Urinary bladder (tissue), 3 donors: ENCODE measurements at regions not wholly inside any gene's neighbourhood (a gene's known extent, or its start where the extent isn't known, plus 50 kb on each side); places are given as distances from the start of the nearest gene placed in this dataset.

Source experiments
- DNase-seq: peaks from one replicate; pipeline ENCODE4 v3.0.0-alpha.2; 2015; ENCODE audit errors: extremely low spot score
- H3K27ac ChIP-seq: one replicate; pipeline ENCODE4 v1.5.1; 2013; ENCODE audit warnings: low read depth, mild to moderate bottlenecking, moderate library complexity
- H3K36me3 ChIP-seq: one replicate; pipeline ENCODE4 v1.6.1; 2013; ENCODE audit warnings: mild to moderate bottlenecking, moderate library complexity; ENCODE audit not compliant: insufficient read depth
- H3K4me1 ChIP-seq: one replicate; pipeline ENCODE4 v1.6.1; 2013; ENCODE audit warnings: mild to moderate bottlenecking, moderate library complexity; ENCODE audit not compliant: insufficient read depth
- H3K4me3 ChIP-seq: one replicate; pipeline ENCODE4 v1.5.1; 2013; ENCODE audit warnings: low read depth, low read length
- WGBS: extraction: QIAGEN DNeasy Blood & Tissue Kit; methylation state at CpG from one replicate; pipeline ENCODE4 v1.1.7; 2013; 5-methylcytosine and 5-hydroxymethylcytosine counted together
- donor health status: healthy with polysubstance abuse.
- donor health status: healthy.

DNA sequence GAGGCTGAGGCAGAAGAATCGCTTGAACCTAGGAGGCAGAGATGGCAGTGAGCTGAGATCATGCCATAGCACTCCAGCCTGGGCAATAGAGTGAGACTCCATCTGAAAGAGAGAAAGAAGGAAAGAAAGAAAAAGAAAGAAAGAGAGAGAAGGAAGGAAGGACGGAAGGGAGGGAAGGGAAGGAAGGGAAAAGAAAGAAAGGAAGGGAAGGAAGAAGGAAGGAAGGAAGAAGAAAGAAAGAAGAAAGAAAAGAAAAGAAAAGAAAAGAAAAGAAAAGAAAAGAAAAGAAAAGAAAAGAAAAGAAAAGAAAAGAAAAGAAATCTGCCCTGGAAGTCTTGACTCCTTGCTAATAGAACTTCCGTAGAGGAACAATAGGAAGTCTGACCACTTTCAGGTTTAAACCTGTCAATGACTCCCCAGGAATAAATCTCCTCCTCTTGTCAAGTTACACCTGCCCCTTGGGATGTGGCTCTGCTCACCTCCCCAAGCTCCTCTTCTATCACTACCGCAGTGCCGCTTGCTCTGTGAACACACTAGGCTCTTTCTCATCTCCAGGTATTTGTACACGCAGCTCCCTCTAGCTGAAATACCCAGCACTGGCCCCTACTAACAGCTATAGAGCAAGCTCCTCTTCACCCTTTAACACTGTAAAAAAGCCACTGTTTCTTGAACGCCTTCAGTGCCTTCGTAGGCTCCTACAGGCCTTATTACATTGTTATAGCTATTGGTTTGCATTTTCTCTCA is 773.1 kb upstream of the TBX3 start:
- DNase-seq, result no peak
- 87% methylated on average over 8 of the region's 8 CpGs for WGBS
- H3K27ac ChIP-seq, result no peak overlapping the region

DNA sequence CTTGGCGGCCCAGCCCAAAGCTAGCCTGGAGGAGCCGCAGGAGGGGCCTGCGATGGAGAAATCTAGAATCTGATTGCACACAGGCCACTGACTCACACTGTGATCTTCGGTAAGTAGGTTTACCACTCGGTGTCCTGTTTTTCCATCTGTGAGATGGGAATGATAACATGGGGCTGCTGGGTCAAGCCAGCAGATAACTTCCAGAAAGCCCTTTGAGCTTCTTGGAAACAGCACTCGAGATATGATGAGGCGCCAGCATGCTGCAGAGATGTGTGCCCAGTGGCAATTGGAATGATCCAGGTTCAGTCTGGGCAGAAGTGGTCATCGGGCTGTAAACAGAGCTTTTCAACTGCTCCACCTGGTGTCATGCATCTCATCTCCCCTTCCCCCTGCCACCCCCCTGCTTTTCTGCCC is 771.3 kb upstream of the TBX3 start:
- DNase-seq, result no peak
- 61% methylated on average over 8 of the region's 8 CpGs for WGBS
- no peak overlapping the region for H3K4me3 ChIP-seq

More for the DNA sequence above, 773.1 kb upstream of the TBX3 start:
- Histone ChIP-seq H3K4me3 (no peak overlapping the region), H3K36me3 (no peaks in the 10 kb centered on the region), H3K4me1 (no peaks in the 10 kb centered on the region)

DNA sequence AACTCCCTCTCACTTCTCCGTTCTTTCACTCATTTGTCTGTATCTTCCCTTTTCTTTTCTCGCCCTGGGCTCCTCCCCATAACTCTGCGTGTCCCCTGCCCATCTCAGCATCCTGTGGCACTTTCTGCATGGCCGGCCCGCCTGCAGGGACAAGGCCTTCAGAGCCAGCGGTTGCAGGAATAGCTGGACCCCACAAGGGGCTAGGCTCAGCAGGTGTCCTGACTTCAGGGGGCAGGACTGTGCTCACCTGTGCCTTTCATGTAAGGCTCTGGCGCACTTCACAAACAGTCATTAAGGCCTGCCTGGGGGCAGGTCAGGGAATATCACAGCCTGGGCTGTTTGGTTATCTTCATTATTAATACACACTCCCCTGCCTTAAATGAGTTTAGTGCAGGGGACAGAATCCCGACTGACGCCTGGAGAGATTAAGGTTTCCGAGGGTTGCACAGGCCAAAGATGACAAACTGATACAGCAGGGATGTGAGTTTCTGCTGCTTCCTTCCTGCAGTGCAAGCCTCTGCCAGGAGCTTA is 768.8 kb upstream of the TBX3 start:
- no peaks in the 10 kb centered on the region for H3K36me3 ChIP-seq
- no peak overlapping the region for H3K4me3 ChIP-seq
- no peak overlapping the region for H3K27ac ChIP-seq
- 86% methylated on average over 10 of the region's 10 CpGs for WGBS
- H3K4me1 ChIP-seq, result peaks cover 2% of the 10 kb centered on the region
- DNase-seq, result no peak

More for the DNA sequence above, 771.3 kb upstream of the TBX3 start:
- Histone ChIP-seq H3K4me1 (peaks cover 2% of the 10 kb centered on the region), H3K36me3 (no peaks in the 10 kb centered on the region), H3K27ac (no peak overlapping the region)

DNA sequence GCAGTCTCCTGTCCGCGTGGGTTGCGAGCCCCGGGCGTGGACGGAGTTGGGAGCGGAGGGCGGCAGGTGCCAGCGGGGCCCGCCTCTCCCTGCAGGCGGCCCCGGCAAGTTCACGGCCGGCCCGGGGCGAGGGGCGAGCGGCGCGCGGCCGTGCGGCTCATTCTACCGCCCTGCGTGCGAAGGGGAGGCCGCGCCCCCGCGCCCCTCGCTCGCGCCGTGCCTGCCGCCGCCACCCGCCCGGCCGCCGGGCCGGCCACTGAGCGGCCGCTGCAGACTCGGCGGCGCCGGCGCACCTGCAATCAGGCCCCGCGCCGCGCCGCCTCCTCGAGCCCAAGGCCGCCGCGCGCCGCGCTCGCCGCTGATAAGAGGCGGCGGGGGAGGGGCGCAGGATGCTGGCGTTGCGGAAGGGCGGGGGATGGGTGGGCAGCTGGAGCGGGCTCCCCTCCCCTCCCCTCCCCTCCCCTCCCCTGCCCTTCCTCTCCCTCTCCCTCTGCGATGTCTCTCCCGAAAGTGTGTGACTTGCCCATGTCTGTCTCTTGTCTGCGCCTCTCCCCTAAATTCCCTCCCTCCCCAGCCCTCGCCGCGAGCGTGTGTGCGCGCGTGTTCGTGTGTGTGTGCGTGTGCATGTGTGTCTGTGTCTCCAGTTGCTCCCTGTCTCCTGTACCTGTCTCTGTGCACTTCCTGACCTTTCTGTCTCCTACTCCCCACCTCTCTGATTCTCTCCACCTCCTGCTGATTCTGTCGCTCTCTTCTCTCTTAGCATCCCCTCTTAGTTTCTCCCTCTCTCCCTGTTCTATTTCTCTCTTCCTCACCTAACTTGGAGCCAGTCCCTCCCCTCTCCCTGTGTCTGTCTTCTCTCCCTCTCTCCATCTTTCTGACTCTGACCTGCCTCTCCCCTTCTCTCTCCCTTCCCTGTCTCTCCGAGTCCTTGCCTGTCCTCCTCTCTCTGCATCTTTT is 768.1 kb upstream of the TBX3 start:
- H3K27ac ChIP-seq, result no peak overlapping the region
- DNase-seq, result no peak
- H3K4me1 ChIP-seq, result peaks cover 2% of the 10 kb centered on the region
- whole genome bisulfite sequencing, result 3% methylated on average over 83 of the region's 83 CpGs
- H3K4me3 ChIP-seq, result peak overlapping the region; percentile 45
- H3K36me3 ChIP-seq, result no peaks in the 10 kb centered on the region

DNA sequence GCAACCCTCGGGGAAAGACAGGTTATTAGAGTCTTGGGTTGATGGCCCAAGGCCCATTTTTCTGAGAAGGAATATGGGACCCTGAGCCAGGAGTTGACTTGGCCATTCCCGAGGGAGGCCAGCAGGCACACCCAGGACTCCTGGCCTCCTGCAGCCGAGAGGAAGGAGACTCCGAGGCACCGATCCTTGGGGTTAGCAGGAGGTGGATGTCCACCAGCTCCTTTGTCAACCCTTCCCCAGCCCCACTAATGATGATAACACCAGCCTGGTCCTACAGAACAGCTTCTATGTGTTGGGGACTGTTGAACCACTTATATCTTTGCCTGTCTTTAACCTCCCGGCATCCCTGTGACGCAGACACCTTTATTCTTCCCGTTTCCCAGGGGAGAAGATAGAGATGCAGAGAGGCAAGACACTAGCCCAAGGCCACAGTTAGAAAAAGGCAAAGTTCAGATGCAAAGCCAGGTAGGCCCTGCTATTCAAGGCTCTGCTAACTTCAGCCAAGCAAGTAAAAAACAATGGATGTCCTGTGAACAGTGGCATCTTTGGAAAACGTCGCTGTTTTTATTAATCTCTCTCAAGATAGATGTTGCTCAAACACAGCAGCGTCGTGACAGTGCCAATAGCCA is 767.3 kb upstream of the TBX3 start:
- H3K27ac ChIP-seq, result no peak overlapping the region
- DNase-seq, result no peak
- no peaks in the 10 kb centered on the region for H3K36me3 ChIP-seq
- H3K4me1 ChIP-seq, result peaks cover 2% of the 10 kb centered on the region
- 57% methylated on average over 12 of the region's 12 CpGs for WGBS
- peak overlapping the region; percentile 45 for H3K4me3 ChIP-seq

DNA sequence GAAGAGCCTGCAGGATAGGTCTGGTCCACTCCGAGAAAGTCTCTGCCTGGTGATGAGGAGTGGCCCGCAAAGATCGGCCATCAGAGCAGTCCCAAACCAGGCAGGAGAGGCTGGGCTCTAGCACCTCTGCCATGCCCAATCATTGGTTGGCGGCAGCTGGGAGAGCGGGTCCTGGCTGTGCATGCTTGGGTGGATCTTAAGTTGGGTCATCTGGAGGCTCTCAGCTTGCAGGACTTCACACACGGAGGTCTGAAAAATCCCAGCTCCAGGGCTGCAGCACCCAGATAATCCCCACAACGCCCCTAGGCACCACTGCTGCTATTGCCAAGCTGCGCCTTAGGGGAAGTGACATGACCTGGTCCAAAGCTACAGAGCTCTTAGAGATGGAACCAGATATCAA is 766.7 kb upstream of the TBX3 start:
- no peaks in the 10 kb centered on the region for H3K36me3 ChIP-seq
- H3K4me1 ChIP-seq, result peaks cover 2% of the 10 kb centered on the region
- no peak overlapping the region for H3K27ac ChIP-seq
- no peak overlapping the region for H3K4me3 ChIP-seq
- no peak for DNase-seq
- 94% methylated on average over 8 of the region's 8 CpGs for WGBS

DNA sequence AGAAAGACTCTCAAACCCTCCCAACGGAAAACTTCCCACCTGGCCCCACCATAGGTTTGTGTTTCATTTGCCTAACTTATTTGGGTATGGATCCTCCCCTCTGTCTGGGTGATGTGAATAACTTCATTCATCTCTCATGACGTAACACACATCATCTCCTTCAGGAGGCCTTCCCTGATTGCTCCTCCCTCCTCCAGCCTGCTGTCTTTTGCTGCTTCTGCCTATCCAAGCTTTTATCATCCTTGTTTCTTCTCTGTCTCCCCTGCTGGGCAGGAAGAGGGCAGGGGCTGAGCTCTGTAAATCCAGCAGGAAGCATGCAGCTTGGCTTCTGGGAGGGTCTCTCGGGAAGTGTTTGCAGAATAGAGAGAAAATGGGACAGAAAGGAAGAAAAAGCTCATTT is 766.0 kb upstream of the TBX3 start:
- no peak overlapping the region for H3K27ac ChIP-seq
- no peak overlapping the region for H3K4me3 ChIP-seq
- H3K36me3 ChIP-seq, result no peaks in the 10 kb centered on the region
- 95% methylated on average over 3 of the region's 3 CpGs for WGBS
- peaks cover 2% of the 10 kb centered on the region for H3K4me1 ChIP-seq
- DNase-seq, result no peak

DNA sequence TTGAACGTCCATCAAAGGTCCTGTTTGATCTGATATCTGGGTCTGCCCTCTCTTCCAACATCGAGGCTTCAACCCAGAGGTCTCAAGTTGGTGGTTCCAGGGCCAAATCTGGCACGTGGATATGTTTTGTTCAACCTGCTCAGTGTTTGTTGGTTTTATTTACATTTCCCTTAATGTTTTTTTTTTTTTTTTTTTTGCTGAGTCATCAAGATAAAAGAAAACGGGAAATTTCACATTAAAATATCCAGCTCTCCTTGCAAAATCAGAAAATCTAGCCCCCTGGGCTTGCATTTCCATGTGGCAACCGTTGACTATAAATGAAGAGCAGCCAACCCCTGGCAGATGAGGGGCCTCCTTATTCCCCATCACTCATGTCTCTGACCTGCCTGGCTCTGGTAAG is 765.6 kb upstream of the TBX3 start:
- no peak overlapping the region for H3K27ac ChIP-seq
- WGBS, result 85% methylated on average over 5 of the region's 5 CpGs
- no peak overlapping the region for H3K4me3 ChIP-seq
- DNase-seq, result no peak
- H3K36me3 ChIP-seq, result no peaks in the 10 kb centered on the region
- peaks cover 2% of the 10 kb centered on the region for H3K4me1 ChIP-seq

DNA sequence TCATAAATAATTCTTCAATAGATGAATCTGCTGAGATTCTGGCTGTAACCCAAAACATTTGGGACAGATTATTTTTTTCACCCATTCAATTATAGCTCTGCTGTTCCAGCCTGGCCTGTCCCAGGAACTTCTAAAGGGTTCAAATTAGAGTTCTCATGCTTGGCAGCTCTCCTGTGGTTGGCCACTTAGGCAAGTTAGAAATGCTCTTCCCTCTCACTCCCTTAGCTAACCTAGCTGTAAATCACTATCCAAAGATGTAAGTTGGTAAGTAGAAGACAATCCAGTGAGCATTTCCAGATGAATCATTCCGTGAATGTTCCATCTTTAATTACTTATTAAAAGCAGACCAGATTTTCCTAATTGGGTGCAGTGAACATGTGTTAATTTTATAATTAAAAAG is 760.4 kb upstream of the TBX3 start:
- no peak overlapping the region for H3K4me3 ChIP-seq
- H3K27ac ChIP-seq, result no peak overlapping the region
- DNase-seq, result no peak
- WGBS, result 83% methylated on average over 1 of the region's 1 CpG
- no peaks in the 10 kb centered on the region for H3K36me3 ChIP-seq
- H3K4me1 ChIP-seq, result no peaks in the 10 kb centered on the region

DNA sequence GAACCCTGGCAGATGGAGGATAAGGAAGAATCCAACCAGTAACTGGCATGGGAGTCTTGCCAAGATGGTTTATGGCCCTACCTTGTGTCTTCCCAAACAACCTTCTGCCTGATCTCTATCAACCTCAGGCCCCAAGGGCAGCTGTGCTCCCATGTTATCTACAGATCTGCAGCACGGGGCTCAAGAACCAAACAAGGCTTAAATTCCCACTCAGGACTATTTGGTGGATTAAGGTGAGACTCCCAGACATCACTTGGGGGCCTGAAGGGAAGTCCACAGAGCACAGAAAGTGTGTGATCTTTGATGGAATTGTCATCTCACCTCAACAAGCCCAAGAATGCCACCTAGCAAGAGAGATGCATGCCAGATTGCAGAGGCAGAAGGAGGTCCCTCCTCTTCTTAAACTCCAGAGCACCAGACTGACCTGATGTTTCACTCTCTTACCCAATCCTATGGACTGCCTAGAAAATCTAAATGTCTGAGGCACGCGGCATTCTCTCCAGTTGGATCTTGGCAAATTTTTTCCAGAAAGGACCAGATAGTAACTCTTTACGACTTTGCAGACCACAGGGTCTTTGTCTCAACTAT is 759.5 kb upstream of the TBX3 start:
- Histone ChIP-seq H3K4me1 (no peaks in the 10 kb centered on the region), H3K4me3 (no peak overlapping the region)
- WGBS, result 86% methylated on average over 4 of the region's 4 CpGs

DNA sequence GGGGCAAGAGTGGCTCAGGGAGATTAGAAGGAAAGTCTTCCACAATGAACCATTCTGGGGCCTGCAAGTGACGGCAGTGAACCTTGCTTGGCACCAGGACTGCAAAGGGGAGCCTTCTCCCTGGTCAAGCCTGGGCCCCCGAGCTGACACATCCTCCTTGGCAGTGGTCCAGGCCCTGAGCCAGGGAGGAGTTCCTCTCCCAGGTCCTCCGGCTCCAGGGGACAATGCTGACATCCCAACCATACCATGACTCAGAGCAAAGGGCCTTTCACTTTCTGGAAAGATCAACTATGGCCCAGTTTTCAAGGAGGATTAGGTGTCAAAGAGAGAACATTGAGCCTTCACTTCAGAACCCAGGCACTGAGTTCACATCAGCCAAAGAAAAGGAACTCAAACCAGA is 756.5 kb upstream of the TBX3 start:
- no peak for DNase-seq
- Histone ChIP-seq H3K36me3 (no peaks in the 10 kb centered on the region), H3K4me3 (no peak overlapping the region), H3K27ac (no peak overlapping the region), H3K4me1 (no peaks in the 10 kb centered on the region)
- WGBS, result 52% methylated on average over 3 of the region's 3 CpGs

More for the DNA sequence above, 759.5 kb upstream of the TBX3 start:
- H3K36me3 ChIP-seq, result no peaks in the 10 kb centered on the region
- H3K27ac ChIP-seq, result no peak overlapping the region
- DNase-seq, result no peak

DNA sequence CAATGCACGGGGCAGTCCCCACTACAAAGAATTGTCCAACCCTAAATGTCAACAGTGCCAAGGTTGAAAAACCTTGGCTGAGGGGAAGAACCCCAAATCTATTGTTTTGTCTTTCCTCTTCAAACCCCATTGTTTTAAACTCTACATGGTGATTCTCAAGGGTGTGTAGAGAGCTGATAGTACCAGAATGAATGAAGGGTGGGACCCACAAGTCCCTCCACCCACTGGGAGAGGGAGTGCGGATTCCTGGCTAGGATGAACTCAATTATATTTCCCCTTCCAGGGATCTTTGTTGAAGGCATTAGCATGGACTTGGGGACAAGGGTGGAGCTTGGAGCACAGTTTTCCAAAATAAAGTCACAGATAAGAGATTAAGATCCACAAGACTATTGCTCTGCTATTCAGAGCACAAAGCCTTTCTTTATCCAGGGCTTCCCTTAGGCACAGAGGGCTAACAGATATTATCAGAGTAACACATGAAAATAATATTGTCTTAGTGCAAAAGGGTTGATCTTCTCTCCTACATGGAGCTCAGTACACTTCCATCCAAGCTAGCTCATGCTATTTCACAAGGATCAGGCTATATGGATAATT is 755.1 kb upstream of the TBX3 start:
- no peak for DNase-seq
- H3K27ac ChIP-seq, result no peak overlapping the region
- H3K36me3 ChIP-seq, result no peaks in the 10 kb centered on the region
- H3K4me1 ChIP-seq, result no peaks in the 10 kb centered on the region
- WGBS, result 79% methylated on average over 2 of the region's 2 CpGs
- H3K4me3 ChIP-seq, result no peak overlapping the region

DNA sequence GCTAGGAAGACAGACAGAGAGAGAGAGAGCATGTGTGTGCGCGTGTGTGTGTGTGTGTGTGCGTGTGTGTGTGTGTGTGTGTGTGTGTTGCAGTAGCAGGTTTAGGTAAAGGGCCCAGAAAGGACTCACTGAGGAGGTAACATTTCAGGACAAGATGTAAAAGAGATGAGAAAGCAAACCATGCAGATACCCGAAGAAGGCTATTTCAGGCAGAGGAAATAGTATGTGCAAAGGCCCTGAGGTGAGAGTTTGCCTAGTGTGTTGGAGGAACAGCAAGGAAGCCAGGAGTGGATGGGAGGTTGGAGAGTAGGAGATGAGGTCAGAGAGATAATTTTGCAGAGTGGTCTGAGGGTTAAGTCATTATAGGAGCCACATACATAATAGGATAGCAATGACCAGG is 754.3 kb upstream of the TBX3 start:
- Histone ChIP-seq H3K4me1 (no peaks in the 10 kb centered on the region), H3K27ac (no peak overlapping the region), H3K36me3 (no peaks in the 10 kb centered on the region), H3K4me3 (no peak overlapping the region)
- DNase-seq, result no peak
- WGBS, result 68% methylated on average over 4 of the region's 4 CpGs
